Ovary (tissue), 7 donors: ENCODE measurements at regions not wholly inside any gene's neighbourhood (a gene's known extent, or its start where the extent isn't known, plus 50 kb on each side); places are given as distances from the start of the nearest gene placed in this dataset.

Experiments used
- DNase-seq, 5 donors: peaks; one replicate each; pipeline ENCODE4 v3.0.0-alpha.2; 2019 to 2020
- H3K27ac ChIP-seq, 2 donors: fragments of 200-600 bp; one replicate each; pipeline versions ENCODE4 v1.5.1 to v1.8.0; 2019 to 2022
- H3K27me3 ChIP-seq: fragments of 200-600 bp; one replicate; pipeline ENCODE4 v1.8.0; 2022
- H3K36me3 ChIP-seq: fragments of 200-600 bp; sonication (generic); one replicate; pipeline ENCODE4 v1.5.1; 2019
- H3K4me1 ChIP-seq: one replicate; pipeline ENCODE4 v1.8.1; 2013; ENCODE audit warnings: mild to moderate bottlenecking, moderate library complexity; ENCODE audit not compliant: insufficient read depth
- H3K4me3 ChIP-seq: fragments of 200-600 bp; sonication (generic); one replicate; pipeline ENCODE4 v1.5.1; 2017
- H3K9me3 ChIP-seq, 2 donors: fragments of 200-600 bp in 1 of 2; sonication (generic) in 1 of 2; one replicate each; pipeline versions ENCODE4 v1.5.1 to v1.8.1; 2013 to 2019; ENCODE audit warnings: mild to moderate bottlenecking in 1 of 2, moderate library complexity in 1 of 2
- CTCF ChIP-seq, 3 donors: fragments of 450-650 bp in 2 of 3; fragments of 200-600 bp in 1 of 3; IDR thresholded peaks; one replicate each; pipeline versions ENCODE4 v1.5.1 to v1.8.0; 2016 to 2022; ENCODE audit warnings: antibody characterized with exemption in 3 of 3, mild to moderate bottlenecking in 1 of 3
- EP300 ChIP-seq: sonication (generic); formaldehyde crosslinking; IDR thresholded peaks from one replicate; pipeline ENCODE4 v1.6.1; 2017; ENCODE audit warnings: antibody characterized with exemption
- POLR2A ChIP-seq: fragments of 450-650 bp; IDR thresholded peaks from one replicate; pipeline ENCODE4 v1.6.1; 2017; ENCODE audit warnings: antibody characterized with exemption, mild to moderate bottlenecking, moderate library complexity
- WGBS, 3 donors: extraction: QIAGEN DNeasy Blood & Tissue Kit in 1 of 3; methylation state at CpG; one replicate each; pipeline versions ENCODE4 v1.1.5 to v1.1.7; 2013 to 2017; 5-methylcytosine and 5-hydroxymethylcytosine counted together
- intact Hi-C, 4 donors: fragments of 100-400 bp; cut with DNase I; formaldehyde crosslinking; loops; one replicate each; pipeline versions ENCODE4 v1.11.0 to v1.15.1; 2022 to 2023
- donor health status: DM: no; HTN: no; CAD: no; lungs with moderate emphysema.
- donor health status: DM: no; HTN: no; CAD: no.
- donor health status: Bipolar disorder and iron deficiency.
- donor health status: DM: no; HTN: no; CAD: no.
- donor health status: DM: yes; HTN: yes; CAD: no.

GRCh38 chrX:20746690-20747089 is 480.0 kb upstream of the RPS6KA3 start:
- TF ChIP-seq POLR2A (no peak), EP300 (no peak), CTCF (IDR thresholded peaks at IDR 0.05) (no peak)
- Histone ChIP-seq H3K9me3 (no peaks in the 10 kb centered on the region), H3K4me1 (no peaks in the 10 kb centered on the region), H3K27me3 (no peaks in the 10 kb centered on the region), H3K27ac (no peak overlapping the region), H3K36me3 (no peaks in the 10 kb centered on the region), H3K4me3 (no peak overlapping the region)
- DNase-seq, result no peak
- 73 to 84% (median 81%) methylated on average over 1 of the region's 1 CpG for WGBS, 3 donors
- intact Hi-C loops, result no loop called here

DNA sequence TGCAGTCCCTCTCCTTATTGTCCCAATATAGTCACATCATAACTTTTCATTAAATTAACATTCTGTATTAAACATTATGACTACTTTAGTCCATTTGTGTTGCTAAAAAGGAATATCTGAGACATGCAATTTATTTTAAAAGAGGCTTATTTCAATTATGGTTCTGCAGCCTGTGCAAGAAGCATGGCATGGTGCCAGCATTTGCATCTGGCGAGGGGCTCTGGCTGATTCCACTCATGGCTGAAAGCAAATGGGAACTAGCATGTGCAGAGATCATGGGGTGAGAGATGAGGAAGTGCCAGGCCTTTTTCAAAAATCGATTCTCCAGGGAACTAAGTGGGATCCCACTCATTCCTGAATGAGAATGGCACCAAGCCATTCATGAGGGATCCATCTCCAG is 476.3 kb upstream of the RPS6KA3 start:
- Histone ChIP-seq H3K36me3 (no peaks in the 10 kb centered on the region), H3K27me3 (no peaks in the 10 kb centered on the region), H3K4me3 (no peak overlapping the region), H3K9me3 (no peaks in the 10 kb centered on the region), H3K4me1 (no peaks in the 10 kb centered on the region), H3K27ac (no peak overlapping the region)
- TF ChIP-seq EP300 (no peak), POLR2A (no peak), CTCF (IDR thresholded peaks at IDR 0.05) (no peak)
- no peak for DNase-seq
- WGBS, 3 donors, result 13 to 19% (median 15%) methylated on average over 2 of the region's 2 CpGs
- intact Hi-C loops, result no loop called here

GRCh38 chrX:20742106-20742505 is 475.4 kb upstream of the RPS6KA3 start:
- 67 to 81% (median 77%) methylated on average over 3 of the region's 3 CpGs for WGBS, 3 donors
- intact Hi-C loops, result no loop called here
- Histone ChIP-seq H3K9me3 (no peaks in the 10 kb centered on the region), H3K4me3 (no peak overlapping the region), H3K27me3 (no peaks in the 10 kb centered on the region), H3K4me1 (no peaks in the 10 kb centered on the region), H3K36me3 (no peaks in the 10 kb centered on the region), H3K27ac (no peak overlapping the region)
- TF ChIP-seq EP300, result no peak
- DNase-seq, result no peak

DNA sequence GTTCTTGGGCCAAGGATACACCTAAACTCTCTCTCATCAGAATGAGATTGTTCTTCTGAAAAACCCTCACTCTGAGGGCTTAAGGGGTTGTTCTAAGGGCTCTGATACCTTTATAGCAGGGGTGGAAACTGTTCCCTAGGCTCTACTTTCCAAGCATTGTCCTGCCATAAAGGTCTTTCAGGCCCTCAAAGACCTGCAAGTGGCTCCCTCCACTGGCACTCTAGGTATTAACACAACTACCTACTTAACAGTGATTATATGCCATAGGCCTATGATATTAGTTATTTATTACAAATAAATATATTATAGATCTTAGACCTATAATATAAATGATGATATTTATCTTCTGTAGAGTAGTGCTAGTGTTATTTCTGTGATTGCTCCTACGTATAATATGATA is 473.7 kb upstream of the RPS6KA3 start:
- Histone ChIP-seq H3K4me3 (no peak overlapping the region), H3K27me3 (no peaks in the 10 kb centered on the region), H3K27ac (no peak overlapping the region), H3K9me3 (no peaks in the 10 kb centered on the region), H3K36me3 (no peaks in the 10 kb centered on the region), H3K4me1 (no peaks in the 10 kb centered on the region)
- intact Hi-C loops, result no loop called here
- 49 to 58% (median 57%) methylated on average over 1 of the region's 1 CpG for WGBS, 3 donors
- no peak for DNase-seq
- no peak for TF ChIP-seq POLR2A
- TF ChIP-seq EP300, result no peak
- no peak for TF ChIP-seq CTCF (IDR thresholded peaks at IDR 0.05)

DNA sequence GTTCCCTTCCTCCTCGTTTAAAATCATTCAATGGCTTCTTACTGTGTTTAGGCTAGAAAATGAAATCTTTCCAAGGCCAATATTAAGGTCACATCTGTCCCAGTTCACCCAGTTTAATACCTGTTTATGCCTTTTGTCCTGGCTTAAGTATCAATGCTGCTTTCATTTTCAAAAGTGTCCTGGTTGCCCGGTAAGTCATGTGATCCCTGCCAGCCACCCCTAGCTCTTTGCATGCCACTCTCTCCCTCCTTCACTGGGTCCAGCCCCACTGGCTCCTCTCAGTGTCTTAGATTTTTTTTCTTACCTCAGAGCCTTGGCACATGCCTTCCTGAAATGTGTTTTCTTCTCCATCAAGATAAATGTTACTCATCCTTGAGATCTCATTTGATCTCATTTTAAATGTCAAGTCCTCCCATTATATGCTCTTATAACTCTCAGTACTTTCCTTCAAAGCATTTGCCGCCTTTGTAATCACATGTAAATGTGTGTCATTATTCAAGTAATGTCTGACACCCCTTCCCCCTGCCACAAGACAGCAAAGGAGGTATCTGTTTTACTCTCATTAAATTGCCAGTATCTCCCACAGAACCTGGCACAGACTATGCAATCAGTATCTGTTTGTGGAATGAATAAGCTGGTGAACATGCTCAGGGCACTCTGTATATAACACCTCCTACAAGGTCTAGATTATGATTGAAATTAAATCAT is 472.5 kb upstream of the RPS6KA3 start:
- intact Hi-C loops, result no loop called here
- TF ChIP-seq POLR2A (no peak), CTCF (IDR thresholded peaks at IDR 0.05) (no peak)
- Histone ChIP-seq H3K4me1 (no peaks in the 10 kb centered on the region), H3K27me3 (no peaks in the 10 kb centered on the region), H3K36me3 (no peaks in the 10 kb centered on the region), H3K27ac (no peak overlapping the region), H3K4me3 (no peak overlapping the region), H3K9me3 (no peaks in the 10 kb centered on the region)
- WGBS, 3 donors, result 57 to 69% (median 66%) methylated on average over 3 of the region's 3 CpGs
- DNase-seq, result no peak
